Panc1 (cell line): ENCODE measurements at regions not wholly inside any gene's neighbourhood (a gene's known extent, or its start where the extent isn't known, plus 50 kb on each side); places are given as distances from the start of the nearest gene placed in this dataset.

Experiments used
- CTCF ChIP-seq: fragments of 450-650 bp; IDR thresholded peaks from 2 replicates; pipeline ENCODE4 v1.5.1; 2017; ENCODE audit warnings: mild to moderate bottlenecking
- POLR2AphosphoS5 ChIP-seq: IDR thresholded peaks from 2 replicates; pipeline ENCODE4 v1.6.1; 2012; ENCODE audit warnings: mild to moderate bottlenecking, low read depth, low read length, moderate library complexity
- TCF7L2 ChIP-seq: IDR thresholded peaks from 2 replicates; pipeline ENCODE4 v1.6.1; 2011; ENCODE audit warnings: mild to moderate bottlenecking, low read depth, low read length, inconsistent platforms
- TF ChIP-seq, protein P1 (sequence below), 2 experiments: IDR thresholded peaks; 2 replicates each; pipeline ENCODE4 v1.6.1; 2011 to 2012; ENCODE audit warnings: low read depth in 2 of 2, control low read depth in 1 of 2, low read length in 1 of 2, mild to moderate bottlenecking in 1 of 2, moderate library complexity in 1 of 2; ENCODE audit not compliant: insufficient read depth in 1 of 2

DNA sequence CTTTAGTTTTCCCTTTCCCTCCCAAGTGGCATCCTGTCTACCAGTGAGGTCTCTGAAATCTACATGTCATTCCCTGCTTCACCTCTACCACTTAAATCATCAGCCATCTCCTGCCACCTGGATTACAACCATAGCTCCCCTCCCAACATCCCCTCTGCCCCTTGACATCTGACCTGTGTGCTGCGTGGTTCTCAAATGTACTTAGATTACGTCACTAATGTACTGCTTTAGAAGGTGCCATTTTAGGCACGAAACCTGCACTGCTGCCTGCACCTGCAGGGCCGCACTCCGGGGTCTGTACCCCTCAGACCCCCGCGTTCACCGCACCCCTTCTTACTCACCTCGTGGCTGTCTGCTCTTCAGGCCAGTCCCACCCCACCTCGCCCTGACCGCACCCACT lies 395.1 kb upstream of the MYT1L start:
- no peak for TF ChIP-seq CTCF
- no peak for TF ChIP-seq POLR2AphosphoS5
- TF ChIP-seq, protein P1, sequence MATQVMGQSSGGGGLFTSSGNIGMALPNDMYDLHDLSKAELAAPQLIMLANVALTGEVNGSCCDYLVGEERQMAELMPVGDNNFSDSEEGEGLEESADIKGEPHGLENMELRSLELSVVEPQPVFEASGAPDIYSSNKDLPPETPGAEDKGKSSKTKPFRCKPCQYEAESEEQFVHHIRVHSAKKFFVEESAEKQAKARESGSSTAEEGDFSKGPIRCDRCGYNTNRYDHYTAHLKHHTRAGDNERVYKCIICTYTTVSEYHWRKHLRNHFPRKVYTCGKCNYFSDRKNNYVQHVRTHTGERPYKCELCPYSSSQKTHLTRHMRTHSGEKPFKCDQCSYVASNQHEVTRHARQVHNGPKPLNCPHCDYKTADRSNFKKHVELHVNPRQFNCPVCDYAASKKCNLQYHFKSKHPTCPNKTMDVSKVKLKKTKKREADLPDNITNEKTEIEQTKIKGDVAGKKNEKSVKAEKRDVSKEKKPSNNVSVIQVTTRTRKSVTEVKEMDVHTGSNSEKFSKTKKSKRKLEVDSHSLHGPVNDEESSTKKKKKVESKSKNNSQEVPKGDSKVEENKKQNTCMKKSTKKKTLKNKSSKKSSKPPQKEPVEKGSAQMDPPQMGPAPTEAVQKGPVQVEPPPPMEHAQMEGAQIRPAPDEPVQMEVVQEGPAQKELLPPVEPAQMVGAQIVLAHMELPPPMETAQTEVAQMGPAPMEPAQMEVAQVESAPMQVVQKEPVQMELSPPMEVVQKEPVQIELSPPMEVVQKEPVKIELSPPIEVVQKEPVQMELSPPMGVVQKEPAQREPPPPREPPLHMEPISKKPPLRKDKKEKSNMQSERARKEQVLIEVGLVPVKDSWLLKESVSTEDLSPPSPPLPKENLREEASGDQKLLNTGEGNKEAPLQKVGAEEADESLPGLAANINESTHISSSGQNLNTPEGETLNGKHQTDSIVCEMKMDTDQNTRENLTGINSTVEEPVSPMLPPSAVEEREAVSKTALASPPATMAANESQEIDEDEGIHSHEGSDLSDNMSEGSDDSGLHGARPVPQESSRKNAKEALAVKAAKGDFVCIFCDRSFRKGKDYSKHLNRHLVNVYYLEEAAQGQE (IDR thresholded peaks at IDR 0.05; ENCODE audit: insufficient read depth in 1 of 2, low read depth in 2 of 2, low read length in 1 of 2), result no peak
- TF ChIP-seq TCF7L2, result no peak
